Endothelial cell of umbilical vein (primary cell): ENCODE measurements at regions not wholly inside any gene's neighbourhood (a gene's known extent, or its start where the extent isn't known, plus 50 kb on each side); places are given as distances from the start of the nearest gene placed in this dataset.

Experiments used
- BruUV-seq: library from RNA; stranded (reverse); fragments of 400-500 nt; replicated peaks from 2 replicates; lab custom pipeline; 2021; lab: Mats Ljungman, UMichigan
- CTCF ChIA-PET: fragments of 300-600, 350-600 bp; sonication (Branson Sonifier 250); formaldehyde crosslinking; loops from one replicate; lab custom pipeline; 2021; ENCODE audit warnings: antibody characterized with exemption, inconsistent platforms; lab: Charles Lee
- POLR2A ChIA-PET: fragments of 300-600, 350-600 bp; sonication (Branson Sonifier 250); formaldehyde crosslinking; loops from one replicate; lab custom pipeline; 2021; ENCODE audit warnings: antibody characterized with exemption, inconsistent platforms; lab: Charles Lee
- DNase-seq: peaks from one replicate; pipeline ENCODE4 v3.0.0-alpha.2; 2011; ENCODE audit warnings: low read depth, low spot score
- FAIRE-seq: peaks from 2 replicates; lab custom pipeline; 2011; peaks lifted over from hg19 to GRCh38; lab: Jason Lieb, UNC
- H2AFZ ChIP-seq: 2 replicates; pipeline ENCODE4 v1.6.0; 2012; ENCODE audit warnings: low read depth, low read length, control low read depth, inconsistent platforms
- H3K27ac ChIP-seq: 2 replicates; pipeline ENCODE4 v1.5.1; 2011; ENCODE audit warnings: low read depth, mild to moderate bottlenecking, control low read depth, low read length, moderate library complexity; ENCODE audit not compliant: insufficient read depth
- H3K27me3 ChIP-seq, 2 experiments: 2 replicates each; pipeline versions ENCODE4 v1.6.0 to v1.6.1; 2011; ENCODE audit warnings: low read length in 2 of 2, mixed read lengths in 1 of 2; ENCODE audit not compliant: control insufficient read depth in 2 of 2, insufficient read depth in 2 of 2
- H3K36me3 ChIP-seq, 2 experiments: 2 replicates in 1 of 2; 3 replicates in 1 of 2; pipeline ENCODE4 v1.5.1; 2011; ENCODE audit warnings: low read length in 2 of 2, mild to moderate bottlenecking in 1 of 2, moderate library complexity in 1 of 2; ENCODE audit not compliant: control insufficient read depth in 2 of 2, insufficient read depth in 2 of 2; ENCODE audit errors: extremely low read depth in 1 of 2
- H3K4me1 ChIP-seq: 3 replicates; pipeline ENCODE4 v1.5.1; 2011; ENCODE audit warnings: mild to moderate bottlenecking, low read length; ENCODE audit not compliant: control insufficient read depth, insufficient read depth; ENCODE audit errors: extremely low read depth
- H3K4me2 ChIP-seq: 2 replicates; pipeline ENCODE4 v1.6.1; 2011; ENCODE audit warnings: low read length, control low read depth, mixed read lengths; ENCODE audit not compliant: insufficient read depth
- H3K4me3 ChIP-seq, 3 experiments: fragments of 200-600 bp in 1 of 3; sonication (generic), shearing (Covaris generic) in 1 of 3; replicated peaks in 1 of 3; 2 replicates each; pipeline ENCODE4 v1.5.1; 2011 to 2016; ENCODE audit warnings: control low read depth in 3 of 3, low read length in 3 of 3, mild to moderate bottlenecking in 2 of 3, inconsistent platforms in 1 of 3, low read depth in 1 of 3, moderate library complexity in 1 of 3; ENCODE audit not compliant: insufficient read depth in 1 of 3
- H3K79me2 ChIP-seq: 2 replicates; pipeline ENCODE4 v1.6.0; 2012; ENCODE audit warnings: low read length, inconsistent platforms; ENCODE audit not compliant: control insufficient read depth, insufficient read depth
- H3K9ac ChIP-seq: replicated peaks from 2 replicates; pipeline ENCODE3; 2011; ENCODE audit warnings: low read length, control low read depth; ENCODE audit not compliant: insufficient read depth; ENCODE audit errors: extremely low read depth
- H3K9me1 ChIP-seq: replicated peaks from 3 replicates; pipeline ENCODE4 v1.6.0; 2011; ENCODE audit warnings: mild to moderate bottlenecking, low read length; ENCODE audit not compliant: control insufficient read depth, insufficient read depth; ENCODE audit errors: extremely low read depth
- H3K9me3 ChIP-seq: replicated peaks from 2 replicates; pipeline ENCODE4 v1.5.1; 2012; ENCODE audit warnings: low read length, inconsistent platforms; ENCODE audit not compliant: control insufficient read depth, insufficient read depth
- H4K20me1 ChIP-seq: replicated peaks from 2 replicates; pipeline ENCODE3; 2011; ENCODE audit warnings: mild to moderate bottlenecking, low read length; ENCODE audit not compliant: control insufficient read depth, insufficient read depth; ENCODE audit errors: extremely low read depth
- FOS ChIP-seq: IDR thresholded peaks from 2 replicates; pipeline ENCODE4 v1.6.1; 2011; ENCODE audit warnings: mild to moderate bottlenecking, low read length, moderate library complexity, borderline replicate concordance; ENCODE audit not compliant: insufficient read depth
- JUN ChIP-seq: IDR thresholded peaks from 2 replicates; pipeline ENCODE4 v1.6.1; 2011; ENCODE audit warnings: borderline replicate concordance, low read depth; ENCODE audit not compliant: insufficient read length, insufficient read depth
- POLR2A ChIP-seq: IDR thresholded peaks from 2 replicates; pipeline ENCODE4 v1.6.1; 2012; ENCODE audit warnings: low read depth, mild to moderate bottlenecking, control low read depth, low read length
- dilution Hi-C: fragments of 300-500 bp; cut with MboI; formaldehyde crosslinking; loops from one replicate; pipeline ENCODE4 v1.15.0; 2019; ENCODE audit warnings: low sequenced_read_pairs; ENCODE audit not compliant: extremely low pct_ligation_motif_present
- intact Hi-C: fragments of 100-400 bp; cut with micrococcal nuclease; formaldehyde crosslinking; loops from one replicate; pipeline ENCODE4 v1.10.0; 2022
- TF ChIP-seq, protein P1 (sequence below), 2 donors: IDR thresholded peaks; 1 replicate in 1 of 2; 2 replicates in 1 of 2; pipeline ENCODE4 v1.5.1; 2011; ENCODE audit warnings: low read length in 2 of 2, mild to moderate bottlenecking in 2 of 2, moderate library complexity in 2 of 2, control low read depth in 1 of 2, inconsistent platforms in 1 of 2, low read depth in 1 of 2; ENCODE audit not compliant: insufficient read depth in 1 of 2; ENCODE audit errors: extremely low read depth in 1 of 2

DNA sequence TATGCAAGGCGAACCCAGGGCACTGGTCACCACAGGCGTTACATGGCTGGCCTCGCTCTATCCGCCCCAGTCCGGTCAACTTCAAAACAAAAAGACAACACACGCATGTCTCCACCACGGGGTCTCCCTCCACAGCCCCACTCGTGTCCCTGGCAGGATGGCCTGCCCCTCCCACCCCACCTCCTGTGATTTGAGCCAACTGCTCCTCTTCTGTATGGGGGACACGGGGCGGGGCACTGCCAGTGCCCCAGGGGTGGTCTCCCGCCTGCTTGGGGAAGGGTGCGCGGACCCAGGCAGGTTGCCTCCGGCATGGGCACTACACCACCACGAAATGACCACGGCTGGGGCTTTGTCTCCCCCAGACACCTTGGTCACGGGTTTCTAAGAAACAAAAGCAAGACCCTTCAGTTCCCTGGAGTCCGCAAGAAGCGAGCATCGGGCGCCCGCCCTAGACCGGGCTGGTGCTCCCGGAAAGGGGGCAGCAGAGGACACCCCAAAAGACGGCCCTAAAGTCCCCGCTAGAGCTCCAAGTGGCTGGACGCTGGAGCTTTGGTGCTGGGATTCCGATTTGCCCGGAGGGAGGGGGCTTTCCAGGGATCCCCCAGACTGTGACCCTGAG is 219.3 kb upstream of the PRICKLE2 start:
- Histone ChIP-seq H3K36me3 (no peaks in the 10 kb centered on the region), H3K9ac (no peak overlapping the region), H3K9me1 (no peaks in the 10 kb centered on the region), H3K27me3 (peaks cover 51 to 62% of the 10 kb centered on the region in 2 experiments), H4K20me1 (no peaks in the 10 kb centered on the region), H3K79me2 (no peaks in the 10 kb centered on the region), H3K27ac (no peak overlapping the region), H3K4me3 (no peak overlapping the region), H3K4me2 (no peak overlapping the region), H3K4me1 (no peaks in the 10 kb centered on the region), H3K9me3 (no peaks in the 10 kb centered on the region), H2AFZ (no peak overlapping the region)
- BruUV-seq: no TSS peak
- TF ChIP-seq FOS: no peak
- TF ChIP-seq, protein P1, sequence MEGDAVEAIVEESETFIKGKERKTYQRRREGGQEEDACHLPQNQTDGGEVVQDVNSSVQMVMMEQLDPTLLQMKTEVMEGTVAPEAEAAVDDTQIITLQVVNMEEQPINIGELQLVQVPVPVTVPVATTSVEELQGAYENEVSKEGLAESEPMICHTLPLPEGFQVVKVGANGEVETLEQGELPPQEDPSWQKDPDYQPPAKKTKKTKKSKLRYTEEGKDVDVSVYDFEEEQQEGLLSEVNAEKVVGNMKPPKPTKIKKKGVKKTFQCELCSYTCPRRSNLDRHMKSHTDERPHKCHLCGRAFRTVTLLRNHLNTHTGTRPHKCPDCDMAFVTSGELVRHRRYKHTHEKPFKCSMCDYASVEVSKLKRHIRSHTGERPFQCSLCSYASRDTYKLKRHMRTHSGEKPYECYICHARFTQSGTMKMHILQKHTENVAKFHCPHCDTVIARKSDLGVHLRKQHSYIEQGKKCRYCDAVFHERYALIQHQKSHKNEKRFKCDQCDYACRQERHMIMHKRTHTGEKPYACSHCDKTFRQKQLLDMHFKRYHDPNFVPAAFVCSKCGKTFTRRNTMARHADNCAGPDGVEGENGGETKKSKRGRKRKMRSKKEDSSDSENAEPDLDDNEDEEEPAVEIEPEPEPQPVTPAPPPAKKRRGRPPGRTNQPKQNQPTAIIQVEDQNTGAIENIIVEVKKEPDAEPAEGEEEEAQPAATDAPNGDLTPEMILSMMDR (IDR thresholded peaks at IDR 0.05; ENCODE audit: extremely low read depth in 1 of 2, insufficient read depth in 1 of 2, low read depth in 1 of 2, low read length in 2 of 2): no peak
- TF ChIP-seq JUN: no peak
- no peak for TF ChIP-seq POLR2A
- CTCF ChIA-PET: interaction anchor here (1.3 kb wide), 1 partner anchor 421 kb away, joined by 4 read pairs; the partner anchor contains the start of gene PSMD6
- DNase-seq (no peak), FAIRE-seq (no peak)
- POLR2A ChIA-PET: no interaction called here
- intact Hi-C loops (no loop called here), dilution Hi-C loops (no loop called here)
